Renal cortex interstitium (tissue), 11 donors: ENCODE measurements at regions not wholly inside any gene's neighbourhood (a gene's known extent, or its start where the extent isn't known, plus 50 kb on each side); places are given as distances from the start of the nearest gene placed in this dataset.
"Not testable (repeated sequence)": the region's sequence is repeated elsewhere in the genome, so short reads cannot be mapped to it uniquely, and the experiment has no call there.

Experiments used
- DNase-seq, 11 donors: peaks; one replicate each; pipeline ENCODE4 v3.0.0-alpha.2; 2013; ENCODE audit warnings: low read depth in 9 of 11, low spot score in 4 of 11; ENCODE audit errors: extremely low read depth in 1 of 11

GRCh38 chr14:86296173-86296572 is 766.2 kb downstream of the FLRT2 start:
- no peak for DNase-seq

- no peak for DNase-seq
Measured at GRCh38 chr14:86288336-86288735, 758.4 kb downstream of the FLRT2 start.

GRCh38 chr14:86279405-86279804 is 749.5 kb downstream of the FLRT2 start:
- no peak for DNase-seq

GRCh38 chr14:86257973-86258372 is 728.0 kb downstream of the FLRT2 start:
- no peak for DNase-seq

- no peak for DNase-seq
Measured at GRCh38 chr14:86243158-86243557, 713.2 kb downstream of the FLRT2 start.

- DNase-seq = no peak
Measured at GRCh38 chr14:86237733-86238132, 707.8 kb downstream of the FLRT2 start.

GRCh38 chr14:86221755-86222154 is 691.8 kb downstream of the FLRT2 start:
- no peak for DNase-seq

- DNase-seq = no peak
Measured at GRCh38 chr14:86221000-86221399, 691.1 kb downstream of the FLRT2 start.

GRCh38 chr14:86217523-86217922 is 687.6 kb downstream of the FLRT2 start:
- no peak for DNase-seq

- no peak for DNase-seq
Measured at GRCh38 chr14:86203843-86204242, 673.9 kb downstream of the FLRT2 start.

- peak in 3 of 11 donors; percentile 24 to 55 (median 33) for DNase-seq
Measured at GRCh38 chr14:86196471-86196870, 666.5 kb downstream of the FLRT2 start.

GRCh38 chr14:86193756-86194155 is 663.8 kb downstream of the FLRT2 start:
- no peak for DNase-seq

- no peak for DNase-seq
Measured at GRCh38 chr14:86179980-86180379, 650.0 kb downstream of the FLRT2 start.

GRCh38 chr14:86168371-86168770 is 638.4 kb downstream of the FLRT2 start:
- DNase-seq = no peak

GRCh38 chr14:86166541-86166940 is 636.6 kb downstream of the FLRT2 start:
- DNase-seq = no peak

- DNase-seq = no peak
Measured at GRCh38 chr14:86153480-86153879, 623.5 kb downstream of the FLRT2 start.

- DNase-seq = no peak
Measured at GRCh38 chr14:86143248-86143647, 613.3 kb downstream of the FLRT2 start.

GRCh38 chr14:86141966-86142365 is 612.0 kb downstream of the FLRT2 start:
- no peak for DNase-seq

- DNase-seq = no peak
Measured at GRCh38 chr14:86129426-86129825, 599.5 kb downstream of the FLRT2 start.

- no peak for DNase-seq
Measured at GRCh38 chr14:86124328-86124727, 594.4 kb downstream of the FLRT2 start.

GRCh38 chr14:86115972-86116371 is 586.0 kb downstream of the FLRT2 start:
- no peak for DNase-seq

GRCh38 chr14:86110871-86111270 is 580.9 kb downstream of the FLRT2 start:
- DNase-seq = not testable (repeated sequence)
